Ishikawa (cell line): ENCODE measurements at regions not wholly inside any gene's neighbourhood (a gene's known extent, or its start where the extent isn't known, plus 50 kb on each side); places are given as distances from the start of the nearest gene placed in this dataset.

Source experiments
- YY1 ChIP-seq: IDR thresholded peaks from 2 replicates; pipeline ENCODE4 v1.6.1; 2012; ENCODE audit warnings: low read depth
- TF ChIP-seq, protein P1 (sequence below): IDR thresholded peaks from 2 replicates; pipeline ENCODE4 v1.6.1; 2012; ENCODE audit warnings: low read depth, mild to moderate bottlenecking

DNA sequence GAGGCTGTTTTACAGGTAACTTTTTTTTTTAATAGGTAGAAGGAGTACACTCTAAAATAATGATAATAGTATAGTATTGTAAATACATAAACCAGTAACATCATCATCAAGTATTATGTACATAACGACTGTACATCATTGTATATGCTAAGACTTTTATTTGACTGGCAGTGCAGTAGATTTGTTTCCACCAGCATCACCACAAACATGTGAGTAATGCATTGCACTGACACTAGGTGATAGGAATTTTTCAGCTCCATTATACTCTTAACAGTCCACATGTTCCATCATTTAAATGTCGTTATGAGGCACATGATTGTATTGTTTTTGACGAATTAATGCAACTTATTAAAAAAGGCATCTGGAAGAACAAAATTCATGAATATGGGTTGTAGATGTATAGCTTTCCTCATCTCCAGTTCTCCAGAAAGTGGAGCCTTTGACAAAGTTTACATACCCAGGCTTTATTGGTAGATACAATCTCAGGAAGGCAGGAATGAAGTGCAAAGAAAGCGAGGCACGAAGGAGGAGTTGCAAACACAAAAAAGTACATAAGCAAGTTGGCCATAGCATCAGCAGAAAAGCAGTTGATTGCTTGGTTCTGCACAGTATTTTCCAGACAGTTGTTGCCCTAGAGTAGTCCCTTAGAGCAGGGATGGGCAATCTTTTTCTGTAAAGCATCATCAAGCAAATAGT, 336.9 kb upstream of the NR3C2 start:
- TF ChIP-seq YY1, result no peak
- TF ChIP-seq, protein P1, sequence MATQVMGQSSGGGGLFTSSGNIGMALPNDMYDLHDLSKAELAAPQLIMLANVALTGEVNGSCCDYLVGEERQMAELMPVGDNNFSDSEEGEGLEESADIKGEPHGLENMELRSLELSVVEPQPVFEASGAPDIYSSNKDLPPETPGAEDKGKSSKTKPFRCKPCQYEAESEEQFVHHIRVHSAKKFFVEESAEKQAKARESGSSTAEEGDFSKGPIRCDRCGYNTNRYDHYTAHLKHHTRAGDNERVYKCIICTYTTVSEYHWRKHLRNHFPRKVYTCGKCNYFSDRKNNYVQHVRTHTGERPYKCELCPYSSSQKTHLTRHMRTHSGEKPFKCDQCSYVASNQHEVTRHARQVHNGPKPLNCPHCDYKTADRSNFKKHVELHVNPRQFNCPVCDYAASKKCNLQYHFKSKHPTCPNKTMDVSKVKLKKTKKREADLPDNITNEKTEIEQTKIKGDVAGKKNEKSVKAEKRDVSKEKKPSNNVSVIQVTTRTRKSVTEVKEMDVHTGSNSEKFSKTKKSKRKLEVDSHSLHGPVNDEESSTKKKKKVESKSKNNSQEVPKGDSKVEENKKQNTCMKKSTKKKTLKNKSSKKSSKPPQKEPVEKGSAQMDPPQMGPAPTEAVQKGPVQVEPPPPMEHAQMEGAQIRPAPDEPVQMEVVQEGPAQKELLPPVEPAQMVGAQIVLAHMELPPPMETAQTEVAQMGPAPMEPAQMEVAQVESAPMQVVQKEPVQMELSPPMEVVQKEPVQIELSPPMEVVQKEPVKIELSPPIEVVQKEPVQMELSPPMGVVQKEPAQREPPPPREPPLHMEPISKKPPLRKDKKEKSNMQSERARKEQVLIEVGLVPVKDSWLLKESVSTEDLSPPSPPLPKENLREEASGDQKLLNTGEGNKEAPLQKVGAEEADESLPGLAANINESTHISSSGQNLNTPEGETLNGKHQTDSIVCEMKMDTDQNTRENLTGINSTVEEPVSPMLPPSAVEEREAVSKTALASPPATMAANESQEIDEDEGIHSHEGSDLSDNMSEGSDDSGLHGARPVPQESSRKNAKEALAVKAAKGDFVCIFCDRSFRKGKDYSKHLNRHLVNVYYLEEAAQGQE, result no peak
